ENCODE measurements at regions not wholly inside any gene's neighbourhood (a gene's known extent, or its start where the extent isn't known, plus 50 kb on each side); places are given as distances from the start of the nearest gene placed in this dataset.
"Not testable (repeated sequence)": the region's sequence is repeated elsewhere in the genome, so short reads cannot be mapped to it uniquely, and the experiment has no call there.

DNA sequence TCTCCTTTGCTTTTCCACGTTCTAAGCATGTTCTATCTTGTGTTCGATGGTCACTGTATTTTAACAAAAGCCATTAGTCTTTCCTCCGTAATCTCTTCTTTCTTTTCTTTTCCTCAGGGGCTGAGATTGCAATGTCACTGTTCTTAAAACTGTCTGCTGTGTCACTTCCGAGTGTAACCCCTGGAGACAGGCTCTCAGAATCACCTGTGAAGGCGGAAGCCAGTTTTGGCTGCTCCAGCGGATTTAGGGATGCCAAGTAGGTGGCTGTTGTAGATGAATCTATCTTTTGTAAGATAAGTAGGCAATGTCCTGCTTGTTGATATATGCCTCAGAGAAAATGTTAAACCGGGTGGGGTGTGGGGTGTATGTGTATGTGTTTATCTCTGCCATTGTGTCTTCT lies 94.7 kb upstream of the L3MBTL4 start:
- TF ChIP-seq CTCF (IDR thresholded peaks at IDR 0.05; ENCODE audit: control extremely low read depth, extremely low read depth, low read depth, missing control alignments) = no peak
- ChIA-PET CTCF (interaction anchor here (0.7 kb wide), 1 partner anchor 13 kb away, joined by 3 read pairs; no protein-coding TSS in a partner anchor), POLR2A (no interaction called here)
- no peak for DNase-seq (ENCODE audit: extremely low spot score)

DNA sequence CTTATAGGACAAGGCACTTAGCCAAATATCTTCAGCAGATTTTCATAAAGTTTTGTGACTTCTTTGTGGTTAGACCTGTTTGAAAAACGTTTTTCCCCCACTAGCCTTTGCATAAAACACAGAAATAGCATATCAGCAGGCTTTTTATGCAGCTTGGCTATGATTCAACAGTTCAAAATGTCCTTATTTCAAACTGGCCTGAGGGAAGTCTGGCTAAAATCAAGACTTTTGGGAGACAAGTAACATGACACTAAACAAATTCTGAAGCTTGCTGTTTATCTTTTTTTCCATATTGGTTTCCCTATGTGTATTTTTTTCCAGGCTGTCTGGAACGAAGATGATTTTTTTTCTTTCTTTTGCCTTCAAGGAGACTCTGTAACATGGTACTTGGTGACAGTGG lies 95.1 kb upstream of the L3MBTL4 start:
- ChIA-PET CTCF (interaction anchor here (0.7 kb wide), 1 partner anchor 13 kb away, joined by 3 read pairs; no protein-coding TSS in a partner anchor), POLR2A (no interaction called here)
- no peak for DNase-seq (ENCODE audit: extremely low spot score)
- no peak for TF ChIP-seq CTCF (IDR thresholded peaks at IDR 0.05; ENCODE audit: control extremely low read depth, extremely low read depth, low read depth, missing control alignments)

- CTCF ChIA-PET = interaction anchor here (0.7 to 3.7 kb wide), 21 partner anchors 10 to 787 kb away, joined by 3 to 80 read pairs (median 4); no protein-coding TSS in a partner anchor
- no peak for TF ChIP-seq CTCF (IDR thresholded peaks at IDR 0.05; ENCODE audit: control extremely low read depth, extremely low read depth, low read depth, missing control alignments)
These were observed 106.2 kb upstream of the L3MBTL4 start for GRCh38 chr18:6520901-6521300.

DNA sequence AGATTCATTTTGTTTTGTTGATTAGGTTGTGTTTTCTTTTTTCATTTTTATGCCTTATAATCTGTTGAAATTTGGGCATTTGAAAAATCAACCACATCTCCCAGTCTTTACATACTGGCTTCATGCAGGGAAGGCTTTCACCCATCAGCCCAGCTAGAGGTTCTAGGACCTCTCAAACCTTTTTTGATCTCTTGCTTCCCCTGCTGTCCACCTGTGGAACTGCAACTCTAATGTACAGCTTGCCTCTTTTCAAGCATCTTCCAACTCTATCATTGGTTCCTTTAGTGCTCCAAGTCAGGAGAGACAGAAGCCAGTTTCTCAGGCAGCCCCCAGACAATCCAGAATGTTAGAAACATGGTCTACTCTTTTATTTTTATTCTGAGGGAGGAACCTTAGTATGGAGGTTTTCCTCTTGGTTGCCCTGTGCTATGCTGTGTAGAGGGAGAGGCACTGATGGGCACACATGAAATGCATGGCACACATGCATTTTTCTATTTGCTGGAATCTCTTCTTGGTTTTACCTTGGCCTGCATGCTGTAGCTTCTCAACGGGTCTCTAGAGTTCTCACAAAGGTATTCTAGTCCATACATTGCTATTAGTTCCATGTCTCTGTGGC lies 107.2 kb upstream of the L3MBTL4 start:
- peak; percentile 48 for DNase-seq (ENCODE audit: extremely low spot score)
- peak; percentile 95 for TF ChIP-seq CTCF (IDR thresholded peaks at IDR 0.05; ENCODE audit: control extremely low read depth, extremely low read depth, low read depth, missing control alignments)
- ChIA-PET CTCF (interaction anchor here (0.7 to 3.7 kb wide), 36 partner anchors 9 to 925 kb away, joined by 3 to 80 read pairs (median 3); no protein-coding TSS in a partner anchor), POLR2A (no interaction called here)

More at GRCh38 chr18:6520901-6521300, 106.2 kb upstream of the L3MBTL4 start:
- POLR2A ChIA-PET = no interaction called here
- DNase-seq (ENCODE audit: extremely low spot score) = no peak

GRCh38 chr18:6525604-6526003 lies 110.9 kb upstream of the L3MBTL4 start:
- DNase-seq (ENCODE audit: extremely low spot score) = no peak
- POLR2A ChIA-PET = no interaction called here
- CTCF ChIA-PET = interaction anchor here (1.4 to 1.5 kb wide), 2 partner anchors 646 to 657 kb away, joined by 3 to 7 read pairs; no protein-coding TSS in a partner anchor
- TF ChIP-seq CTCF (IDR thresholded peaks at IDR 0.05; ENCODE audit: control extremely low read depth, extremely low read depth, low read depth, missing control alignments) = no peak

DNA sequence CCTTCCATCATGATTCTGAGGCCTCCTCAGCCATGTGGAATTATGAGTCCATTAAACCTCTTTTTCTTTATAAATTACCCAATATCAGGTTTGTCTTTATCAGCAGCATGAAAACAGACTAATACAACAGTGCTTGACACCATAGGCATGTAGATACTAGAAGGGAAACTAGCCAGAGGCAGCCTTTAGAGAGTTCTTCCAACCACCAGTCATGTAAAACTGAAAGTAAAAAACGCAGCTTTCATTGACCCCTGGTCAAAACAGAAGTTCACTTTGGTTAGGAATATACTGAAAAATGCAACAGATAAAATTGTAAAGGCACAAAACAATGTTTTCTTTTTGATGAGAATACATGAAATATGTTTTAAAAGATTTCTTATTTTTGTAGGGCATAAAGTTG lies 122.8 kb upstream of the L3MBTL4 start:
- no peak for DNase-seq (ENCODE audit: extremely low spot score)
- POLR2A ChIA-PET = no interaction called here
- TF ChIP-seq CTCF (IDR thresholded peaks at IDR 0.05; ENCODE audit: control extremely low read depth, extremely low read depth, low read depth, missing control alignments) = no peak
- CTCF ChIA-PET = interaction anchor here (5.0 kb wide), 1 partner anchor 16 kb away, joined by 22 read pairs; no protein-coding TSS in a partner anchor

DNA sequence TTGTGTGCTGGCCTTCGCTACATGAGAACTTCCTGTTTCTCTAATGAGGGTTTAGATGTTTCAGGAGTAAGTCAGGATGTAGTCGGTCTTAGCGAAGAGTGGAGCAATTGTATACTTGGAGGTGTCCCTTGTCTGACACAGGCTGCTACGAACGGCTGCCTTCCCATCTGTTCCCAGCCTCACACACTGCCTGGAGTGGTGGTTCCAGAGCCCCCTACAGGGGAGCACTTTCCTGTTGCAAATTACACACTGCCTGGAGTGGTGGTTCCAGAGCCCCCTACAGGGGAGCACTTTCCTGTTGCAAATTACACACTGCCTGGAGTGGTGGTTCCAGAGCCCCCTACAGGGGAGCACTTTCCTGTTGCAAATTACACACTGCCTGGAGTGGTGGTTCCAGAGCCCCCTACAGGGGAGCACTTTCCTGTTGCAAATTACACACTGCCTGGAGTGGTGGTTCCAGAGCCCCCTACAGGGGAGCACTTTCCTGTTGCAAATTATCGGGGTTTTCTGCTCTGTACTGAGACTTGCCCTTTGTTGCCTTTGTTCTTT lies 126.5 kb upstream of the L3MBTL4 start:
- CTCF ChIA-PET; DNase-seq (ENCODE audit: extremely low spot score); POLR2A ChIA-PET: not testable (repeated sequence)
